Adipocyte (in vitro differentiated cells): ENCODE measurements at regions not wholly inside any gene's neighbourhood (a gene's known extent, or its start where the extent isn't known, plus 50 kb on each side); places are given as distances from the start of the nearest gene placed in this dataset.

Experiments
- DNase-seq: peaks from one replicate; pipeline ENCODE4 v3.0.0-alpha.2; 2015; ENCODE audit warnings: low read depth
- H3K27me3 ChIP-seq: replicated peaks from 2 replicates; pipeline ENCODE4 v1.7.0; 2013; ENCODE audit warnings: mild to moderate bottlenecking, low read length, moderate library complexity; ENCODE audit not compliant: control insufficient read depth, insufficient read depth
- H3K36me3 ChIP-seq: 2 replicates; pipeline ENCODE4 v1.7.0; 2013; ENCODE audit warnings: low read length, mild to moderate bottlenecking, moderate library complexity; ENCODE audit not compliant: control insufficient read depth, insufficient read depth, severe bottlenecking
- H3K4me1 ChIP-seq: 2 replicates; pipeline ENCODE4 v1.7.0; 2013; ENCODE audit warnings: mild to moderate bottlenecking, low read length, moderate library complexity; ENCODE audit not compliant: control insufficient read depth, insufficient read depth
- H3K4me3 ChIP-seq: 2 replicates; pipeline ENCODE4 v1.7.0; 2013; ENCODE audit warnings: mild to moderate bottlenecking, low read length, moderate library complexity
- H3K9ac ChIP-seq: 2 replicates; pipeline ENCODE4 v1.7.0; 2013; ENCODE audit warnings: mild to moderate bottlenecking, low read length, moderate library complexity
- H3K9me3 ChIP-seq: 2 replicates; pipeline ENCODE4 v1.7.0; 2013; ENCODE audit warnings: mild to moderate bottlenecking, low read length, moderate library complexity; ENCODE audit not compliant: control insufficient read depth

DNA sequence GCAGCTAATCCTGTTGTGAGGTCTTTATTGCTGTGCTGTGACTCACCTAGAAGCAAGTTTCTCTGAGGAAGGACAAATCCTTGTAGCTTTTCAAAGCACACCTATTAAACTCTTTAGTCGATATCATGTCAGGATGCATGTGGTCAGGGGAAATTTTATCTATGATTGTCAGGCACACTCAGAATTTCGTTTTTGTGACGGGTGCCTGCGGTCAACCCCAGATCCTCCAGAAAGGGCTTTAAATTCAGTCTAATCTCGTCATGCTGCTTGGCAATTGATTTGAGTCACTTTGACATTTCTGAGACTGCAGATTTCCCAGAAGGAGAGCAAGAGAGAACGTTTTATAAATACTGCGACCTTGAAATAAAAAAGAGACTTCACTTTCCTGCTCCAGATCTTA, 316.9 kb downstream of the FGF9 start:
- no peaks in the 10 kb centered on the region for H3K4me1 ChIP-seq
- H3K27me3 ChIP-seq = no peaks in the 10 kb centered on the region
- no peak overlapping the region for H3K9ac ChIP-seq
- H3K4me3 ChIP-seq = no peak overlapping the region
- no peak for DNase-seq
- H3K9me3 ChIP-seq = no peaks in the 10 kb centered on the region
- H3K36me3 ChIP-seq = no peaks in the 10 kb centered on the region

DNA sequence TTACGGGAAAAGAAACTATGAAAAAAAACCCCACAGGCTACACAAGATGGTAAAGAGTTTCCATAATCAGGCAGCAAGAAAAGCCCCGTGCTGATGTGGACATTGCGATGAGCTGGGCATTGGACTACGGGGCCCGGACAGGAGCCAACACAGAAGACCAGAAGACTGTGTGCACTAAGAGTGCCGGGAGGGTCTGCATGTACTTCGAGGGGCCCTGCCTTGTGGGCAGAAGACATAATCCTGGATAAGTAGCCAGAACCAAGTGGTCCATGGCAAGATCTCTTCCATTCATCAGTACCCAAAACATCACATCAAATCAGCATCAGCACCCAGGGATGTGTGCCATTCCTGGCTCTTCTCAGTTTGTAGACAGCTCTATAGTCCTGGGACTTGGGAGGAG, 317.8 kb downstream of the FGF9 start:
- no peaks in the 10 kb centered on the region for H3K9me3 ChIP-seq
- H3K9ac ChIP-seq = no peak overlapping the region
- H3K27me3 ChIP-seq = no peaks in the 10 kb centered on the region
- DNase-seq = no peak
- no peaks in the 10 kb centered on the region for H3K4me1 ChIP-seq
- H3K4me3 ChIP-seq = no peak overlapping the region
- no peaks in the 10 kb centered on the region for H3K36me3 ChIP-seq

DNA sequence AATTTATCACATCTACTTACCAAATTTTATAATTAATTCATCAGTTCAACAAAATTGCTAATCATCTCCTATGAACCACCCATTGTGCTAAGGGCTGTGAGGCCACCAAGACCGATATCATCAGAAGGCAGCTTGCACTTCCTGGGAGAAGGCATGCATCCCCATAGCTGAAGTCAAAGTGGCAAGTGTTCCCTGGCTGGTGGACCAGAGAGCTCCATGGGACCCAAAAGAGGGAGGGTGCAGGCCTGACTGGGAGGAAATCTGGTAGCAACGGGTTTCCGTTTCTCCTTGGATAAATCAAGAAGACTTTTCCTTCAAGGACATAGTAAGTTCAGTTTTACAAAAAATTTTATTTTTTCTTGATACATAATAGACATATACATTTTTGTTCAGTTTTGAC, 325.2 kb downstream of the FGF9 start:
- Histone ChIP-seq H3K9ac (no peak overlapping the region), H3K27me3 (no peaks in the 10 kb centered on the region), H3K4me1 (no peaks in the 10 kb centered on the region), H3K36me3 (no peaks in the 10 kb centered on the region), H3K4me3 (no peak overlapping the region), H3K9me3 (no peaks in the 10 kb centered on the region)
- DNase-seq = no peak

DNA sequence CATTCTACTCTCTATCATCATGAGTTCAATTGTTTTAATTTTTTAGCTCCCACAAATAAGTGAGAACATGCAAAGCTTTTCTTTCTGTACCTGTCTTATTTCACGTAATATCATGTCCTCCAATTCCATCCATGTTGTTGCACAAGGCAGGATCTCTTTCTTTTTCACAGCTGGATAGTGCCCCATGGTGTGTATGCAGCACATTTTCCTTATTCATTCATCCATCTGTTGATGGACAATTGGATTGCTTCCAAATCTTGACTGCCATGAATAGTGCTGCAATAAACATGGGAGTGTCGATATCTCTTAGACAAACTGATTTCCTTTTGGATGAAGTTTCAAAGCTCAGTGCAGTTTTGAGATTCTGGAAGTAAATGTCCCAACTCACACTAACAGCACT, 326.9 kb downstream of the FGF9 start:
- Histone ChIP-seq H3K36me3 (no peaks in the 10 kb centered on the region), H3K9me3 (no peaks in the 10 kb centered on the region), H3K4me3 (no peak overlapping the region), H3K27me3 (no peaks in the 10 kb centered on the region), H3K9ac (no peak overlapping the region), H3K4me1 (no peaks in the 10 kb centered on the region)
- DNase-seq = no peak

DNA sequence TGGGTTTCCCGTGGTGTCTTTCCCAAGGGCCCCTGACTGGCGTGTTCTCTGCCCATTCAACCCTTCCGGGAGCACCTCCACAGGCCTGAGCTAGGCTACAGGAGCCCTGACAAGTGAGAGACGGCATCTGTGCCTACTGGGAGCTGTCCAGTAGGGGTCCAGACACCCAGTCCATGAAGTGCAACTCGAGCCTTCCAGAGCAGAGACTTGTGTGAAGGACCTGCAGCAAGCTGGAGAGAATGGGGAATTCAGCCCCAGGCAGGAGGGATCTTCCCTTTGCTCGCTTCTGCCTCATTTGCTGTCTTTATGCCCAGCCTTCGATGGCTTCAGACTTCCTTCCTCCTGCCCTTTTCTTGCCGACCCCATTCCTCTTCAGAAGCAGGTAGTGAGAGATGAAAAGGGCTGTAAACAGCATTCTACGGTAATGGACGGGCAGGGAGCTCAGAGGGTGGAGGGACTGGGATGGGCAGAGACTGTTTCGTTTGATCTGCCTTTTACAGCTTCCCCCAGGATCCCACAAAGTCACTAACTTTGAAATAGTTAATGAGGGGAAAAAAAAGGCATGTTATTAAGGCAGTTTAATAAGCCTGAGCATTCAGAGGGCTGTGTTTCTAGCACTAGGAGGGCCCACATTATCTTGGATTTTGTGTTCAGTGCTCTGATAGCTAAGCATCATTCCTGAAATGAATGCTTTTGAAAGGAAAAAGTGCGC, 327.6 kb downstream of the FGF9 start:
- no peak for DNase-seq

DNA sequence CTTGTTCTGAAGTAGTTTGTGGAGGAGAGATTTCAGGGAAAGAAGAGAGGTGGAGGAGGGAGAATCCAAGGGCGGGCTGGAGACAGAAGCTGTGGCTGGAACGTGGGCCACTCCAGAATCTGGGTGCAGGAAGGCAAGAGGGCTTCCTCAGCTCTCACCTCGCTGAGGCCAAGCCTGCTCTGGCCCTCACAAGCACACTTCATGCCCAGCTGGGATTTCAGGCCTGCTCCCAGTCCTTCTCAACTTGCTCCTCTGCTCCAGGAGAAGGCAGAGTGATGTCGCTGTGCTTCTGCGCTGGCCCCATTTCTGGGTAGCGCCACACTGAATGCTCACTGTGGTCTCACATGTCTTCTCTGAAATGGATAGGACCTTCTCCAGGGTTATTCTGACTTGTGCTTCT, 328.8 kb downstream of the FGF9 start:
- no peaks in the 10 kb centered on the region for H3K4me1 ChIP-seq
- DNase-seq = no peak
- no peak overlapping the region for H3K4me3 ChIP-seq
- no peaks in the 10 kb centered on the region for H3K27me3 ChIP-seq
- H3K36me3 ChIP-seq = no peaks in the 10 kb centered on the region
- no peaks in the 10 kb centered on the region for H3K9me3 ChIP-seq
- no peak overlapping the region for H3K9ac ChIP-seq

More for the DNA sequence above, 327.6 kb downstream of the FGF9 start:
- Histone ChIP-seq H3K27me3 (no peaks in the 10 kb centered on the region), H3K9ac (no peak overlapping the region), H3K36me3 (no peaks in the 10 kb centered on the region), H3K4me3 (no peak overlapping the region), H3K4me1 (no peaks in the 10 kb centered on the region), H3K9me3 (no peaks in the 10 kb centered on the region)

DNA sequence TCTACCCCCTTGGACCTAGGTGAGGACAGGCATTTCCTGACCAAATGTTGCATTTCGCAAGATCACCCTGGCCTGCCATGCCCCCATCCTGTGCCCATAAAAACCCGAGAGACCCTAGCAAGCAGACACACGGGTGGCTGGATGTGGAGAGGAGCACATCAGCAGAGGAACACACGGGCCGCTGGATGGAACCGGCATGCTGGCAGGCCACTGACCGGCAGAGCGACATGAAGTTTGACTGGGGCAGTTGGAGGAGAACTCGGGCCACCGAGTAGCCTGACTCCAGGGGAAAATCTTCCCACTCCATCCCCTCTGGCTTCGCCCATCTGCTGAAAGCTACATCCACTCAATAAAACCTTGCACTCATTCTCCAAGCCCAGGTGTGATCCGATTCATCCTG, 329.3 kb downstream of the FGF9 start:
- H3K4me1 ChIP-seq = no peaks in the 10 kb centered on the region
- DNase-seq = no peak

DNA sequence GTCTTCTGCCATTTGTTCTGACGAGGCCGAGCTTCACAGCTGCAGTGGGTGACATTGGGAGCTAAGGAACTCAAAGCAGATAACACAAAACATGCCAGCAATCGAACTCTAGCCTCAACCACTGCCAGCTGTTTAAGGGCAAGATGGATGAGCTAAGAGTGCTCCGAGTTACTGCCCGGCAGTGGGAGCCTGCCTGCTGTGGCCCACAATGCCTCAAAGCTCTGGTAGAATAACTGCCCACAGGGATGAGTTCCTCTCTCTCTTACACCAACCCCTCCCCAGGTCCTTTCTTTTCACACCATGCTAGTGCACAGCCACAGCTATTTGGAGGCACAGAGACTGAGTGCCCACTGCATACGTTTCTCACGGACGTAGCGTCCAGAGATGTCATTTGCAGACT, 330.5 kb downstream of the FGF9 start:
- H3K4me3 ChIP-seq = no peak overlapping the region

More for the DNA sequence above, 329.3 kb downstream of the FGF9 start:
- Histone ChIP-seq H3K9me3 (no peaks in the 10 kb centered on the region), H3K27me3 (no peaks in the 10 kb centered on the region), H3K36me3 (no peaks in the 10 kb centered on the region), H3K4me3 (no peak overlapping the region), H3K9ac (no peak overlapping the region)

DNA sequence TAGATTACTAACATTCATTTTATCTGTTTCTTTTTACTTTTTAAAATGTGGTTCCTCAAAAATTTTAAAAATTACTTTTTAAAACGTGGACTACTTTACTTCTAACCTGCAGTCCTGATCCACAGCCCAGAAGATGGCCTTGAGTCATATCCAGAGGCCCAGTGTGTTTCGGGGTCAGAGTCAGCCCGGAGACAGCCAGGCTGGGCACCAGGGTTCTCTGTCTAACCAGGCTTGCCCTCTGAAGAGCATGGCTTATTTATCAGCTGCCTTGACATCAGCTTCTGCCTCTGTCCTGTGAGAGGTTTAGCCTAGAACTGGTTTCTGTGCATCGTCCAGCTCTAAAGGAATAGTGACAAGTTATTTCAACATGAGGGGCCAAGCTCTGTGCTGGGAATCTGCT, 332.0 kb downstream of the FGF9 start:
- H3K9ac ChIP-seq = no peak overlapping the region

More for the DNA sequence above, 330.5 kb downstream of the FGF9 start:
- Histone ChIP-seq H3K4me1 (no peaks in the 10 kb centered on the region), H3K27me3 (no peaks in the 10 kb centered on the region), H3K9me3 (no peaks in the 10 kb centered on the region), H3K36me3 (no peaks in the 10 kb centered on the region), H3K9ac (no peak overlapping the region)
- no peak for DNase-seq

DNA sequence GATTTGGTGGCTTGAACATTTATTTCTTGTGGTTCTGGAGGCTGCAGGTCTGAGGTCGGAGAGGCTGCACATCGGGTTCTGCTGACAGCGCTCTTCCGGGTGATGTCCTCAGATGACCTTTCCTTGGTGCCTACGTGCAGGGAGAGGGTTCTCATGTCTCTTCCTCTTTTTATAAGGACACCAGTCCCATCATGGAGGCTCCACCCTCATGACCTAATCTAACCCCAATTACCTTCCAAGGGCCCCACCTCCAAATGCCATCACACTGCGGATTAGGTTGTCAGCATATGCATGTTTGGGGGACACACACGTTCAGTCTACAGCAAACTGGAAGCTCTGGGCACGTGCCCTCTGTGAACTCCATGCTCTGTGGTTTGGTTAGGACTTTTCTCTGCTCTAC, 338.6 kb downstream of the FGF9 start:
- H3K9ac ChIP-seq = no peak overlapping the region
- H3K4me1 ChIP-seq = no peaks in the 10 kb centered on the region
- no peak overlapping the region for H3K4me3 ChIP-seq
- H3K27me3 ChIP-seq = no peaks in the 10 kb centered on the region
- no peak for DNase-seq
- H3K9me3 ChIP-seq = peaks cover 10% of the 10 kb centered on the region
- H3K36me3 ChIP-seq = no peaks in the 10 kb centered on the region

More for the DNA sequence above, 332.0 kb downstream of the FGF9 start:
- Histone ChIP-seq H3K4me1 (no peaks in the 10 kb centered on the region), H3K4me3 (no peak overlapping the region), H3K36me3 (no peaks in the 10 kb centered on the region), H3K9me3 (peaks cover 7% of the 10 kb centered on the region), H3K27me3 (no peaks in the 10 kb centered on the region)
- DNase-seq = no peak

DNA sequence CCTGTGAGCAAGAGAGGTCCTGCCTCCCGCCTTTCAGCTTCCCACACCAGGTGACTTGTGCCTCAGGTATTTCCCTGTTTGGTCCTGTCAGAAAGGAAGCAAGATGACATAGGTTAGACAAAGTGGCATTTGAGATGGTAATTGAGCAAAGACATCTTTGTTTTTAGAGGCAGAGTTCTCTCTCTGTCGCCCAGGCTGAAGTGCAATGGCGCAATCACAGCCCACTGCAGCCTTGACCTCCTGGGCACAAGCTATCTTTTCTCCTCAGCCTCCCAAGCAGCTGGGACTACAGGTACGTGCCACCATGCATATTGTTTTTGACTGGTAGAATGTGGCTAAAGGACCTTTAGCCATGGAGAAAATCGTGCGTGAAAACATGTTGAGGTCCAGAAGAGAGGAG, 339.1 kb downstream of the FGF9 start:
- Histone ChIP-seq H3K27me3 (no peaks in the 10 kb centered on the region), H3K9ac (no peak overlapping the region), H3K9me3 (peaks cover 10% of the 10 kb centered on the region), H3K4me3 (no peak overlapping the region), H3K36me3 (no peaks in the 10 kb centered on the region), H3K4me1 (no peaks in the 10 kb centered on the region)
- DNase-seq = no peak

DNA sequence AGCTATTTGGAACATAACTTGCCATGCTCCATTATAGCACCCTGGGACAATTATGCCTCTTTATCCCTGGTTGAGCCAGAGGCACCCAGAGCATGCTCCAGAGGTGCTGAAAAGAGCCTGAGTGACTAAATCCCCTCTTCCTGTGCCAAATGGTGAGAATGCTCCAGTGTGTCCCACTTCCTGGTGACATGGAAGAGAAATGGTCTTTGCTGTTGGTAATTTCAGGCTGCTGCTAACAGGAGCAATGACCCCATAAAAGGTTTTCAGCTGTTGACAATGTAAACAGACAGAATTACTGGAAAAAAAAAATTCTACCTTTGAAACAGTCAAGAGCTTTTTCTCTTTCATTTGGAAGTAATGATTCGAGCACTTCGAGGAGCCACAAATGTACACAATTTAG, 341.8 kb downstream of the FGF9 start:
- no peak for DNase-seq
- Histone ChIP-seq H3K9me3 (peaks cover 10% of the 10 kb centered on the region), H3K4me1 (no peaks in the 10 kb centered on the region), H3K27me3 (no peaks in the 10 kb centered on the region), H3K36me3 (no peaks in the 10 kb centered on the region), H3K4me3 (no peak overlapping the region), H3K9ac (no peak overlapping the region)
